ENCODE measurements at regions not wholly inside any gene's neighbourhood (a gene's known extent, or its start where the extent isn't known, plus 50 kb on each side); places are given as distances from the start of the nearest gene placed in this dataset.

DNA sequence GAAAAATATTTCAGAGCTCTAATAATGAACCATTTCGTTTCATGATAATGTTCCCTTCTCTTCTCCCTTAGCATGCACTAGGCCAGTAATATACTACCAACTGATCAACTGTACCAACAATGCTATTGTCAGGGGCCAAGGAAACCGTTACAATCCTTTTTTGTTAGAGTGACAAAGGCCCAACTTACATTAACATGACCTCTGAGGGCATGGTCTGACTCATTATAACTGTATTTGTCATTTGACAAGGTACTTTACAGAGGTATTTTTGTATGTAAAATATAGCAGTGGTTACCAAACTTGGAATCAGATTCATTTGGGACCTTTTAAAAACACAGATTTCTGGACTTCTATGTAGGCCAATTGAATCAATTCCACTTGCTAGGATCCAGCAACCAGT lies 102.6 kb upstream of the RRP15 start:
- no peaks in the 10 kb centered on the region for H3K36me3 Mint-ChIP-seq (ENCODE audit: low read depth)
- H3K36me3 ChIP-seq (ENCODE audit: control insufficient read depth, insufficient read depth, low read length) = no peaks in the 10 kb centered on the region
- peaks cover 32% of the 10 kb centered on the region for H3K4me1 Mint-ChIP-seq
- H3K4me3 ChIP-seq (ENCODE audit: low read length) = no peak overlapping the region
- no peaks in the 10 kb centered on the region for H3K27me3 ChIP-seq (ENCODE audit: control insufficient read depth, insufficient read depth, low read length, poor library complexity, severe bottlenecking)
- H3K27ac Mint-ChIP-seq = no peak overlapping the region
- H3K27me3 Mint-ChIP-seq (ENCODE audit: insufficient read depth) = peaks cover 12% of the 10 kb centered on the region
- H3K4me1 ChIP-seq (ENCODE audit: control insufficient read depth, insufficient read depth, low read length) = peaks cover 10% of the 10 kb centered on the region
- no peak overlapping the region for H3K27ac ChIP-seq (ENCODE audit: low read depth, low read length)
- no peak overlapping the region for H3K9ac ChIP-seq (ENCODE audit: extremely low read depth, low read length, poor library complexity, severe bottlenecking)
- WGBS, 2 experiments (ENCODE audit: insufficient coverage in 1 of 2, insufficient read length in 1 of 2) = 90 to 100% methylated on average over 2 of the region's 2 CpGs
- H3K9me3 ChIP-seq (ENCODE audit: control insufficient read depth, low read length) = no peaks in the 10 kb centered on the region
- H3K9me3 Mint-ChIP-seq = no peaks in the 10 kb centered on the region
- no peak overlapping the region for H3K4me3 Mint-ChIP-seq
- TF ChIP-seq, protein P1, sequence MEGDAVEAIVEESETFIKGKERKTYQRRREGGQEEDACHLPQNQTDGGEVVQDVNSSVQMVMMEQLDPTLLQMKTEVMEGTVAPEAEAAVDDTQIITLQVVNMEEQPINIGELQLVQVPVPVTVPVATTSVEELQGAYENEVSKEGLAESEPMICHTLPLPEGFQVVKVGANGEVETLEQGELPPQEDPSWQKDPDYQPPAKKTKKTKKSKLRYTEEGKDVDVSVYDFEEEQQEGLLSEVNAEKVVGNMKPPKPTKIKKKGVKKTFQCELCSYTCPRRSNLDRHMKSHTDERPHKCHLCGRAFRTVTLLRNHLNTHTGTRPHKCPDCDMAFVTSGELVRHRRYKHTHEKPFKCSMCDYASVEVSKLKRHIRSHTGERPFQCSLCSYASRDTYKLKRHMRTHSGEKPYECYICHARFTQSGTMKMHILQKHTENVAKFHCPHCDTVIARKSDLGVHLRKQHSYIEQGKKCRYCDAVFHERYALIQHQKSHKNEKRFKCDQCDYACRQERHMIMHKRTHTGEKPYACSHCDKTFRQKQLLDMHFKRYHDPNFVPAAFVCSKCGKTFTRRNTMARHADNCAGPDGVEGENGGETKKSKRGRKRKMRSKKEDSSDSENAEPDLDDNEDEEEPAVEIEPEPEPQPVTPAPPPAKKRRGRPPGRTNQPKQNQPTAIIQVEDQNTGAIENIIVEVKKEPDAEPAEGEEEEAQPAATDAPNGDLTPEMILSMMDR (conservative IDR thresholded peaks at IDR 0.05) = no peak
- no peak for DNase-seq

GRCh38 chr1:218200979-218201378 lies 84.1 kb upstream of the RRP15 start:
- Histone ChIP-seq H3K4me3 (ENCODE audit: low read length) (no peak overlapping the region), H3K9ac (ENCODE audit: extremely low read depth, low read length, poor library complexity, severe bottlenecking) (no peak overlapping the region), H3K4me1 (ENCODE audit: control insufficient read depth, insufficient read depth, low read length) (no peaks in the 10 kb centered on the region), H3K27me3 (ENCODE audit: control insufficient read depth, insufficient read depth, low read length, poor library complexity, severe bottlenecking) (no peaks in the 10 kb centered on the region), H3K36me3 (ENCODE audit: control insufficient read depth, insufficient read depth, low read length) (no peaks in the 10 kb centered on the region), H3K27ac (ENCODE audit: low read depth, low read length) (no peak overlapping the region), H3K9me3 (ENCODE audit: control insufficient read depth, low read length) (no peaks in the 10 kb centered on the region)
- H3K4me1 Mint-ChIP-seq = peaks cover 2% of the 10 kb centered on the region
- 62 to 94% methylated on average over 2 to 3 of the region's 3 CpGs for WGBS, 2 experiments (ENCODE audit: insufficient coverage in 1 of 2, insufficient read length in 1 of 2)
- H3K27ac Mint-ChIP-seq = no peak overlapping the region
- no peaks in the 10 kb centered on the region for H3K36me3 Mint-ChIP-seq (ENCODE audit: low read depth)
- H3K4me3 Mint-ChIP-seq = no peak overlapping the region
- TF ChIP-seq, protein P1 (conservative IDR thresholded peaks at IDR 0.05) = no peak
- no peaks in the 10 kb centered on the region for H3K27me3 Mint-ChIP-seq (ENCODE audit: insufficient read depth)
- no peaks in the 10 kb centered on the region for H3K9me3 Mint-ChIP-seq
- DNase-seq = no peak

GRCh38 chr1:218201601-218202000 lies 83.5 kb upstream of the RRP15 start:
- WGBS, 2 experiments (ENCODE audit: insufficient coverage in 1 of 2, insufficient read length in 1 of 2) = 95 to 100% methylated on average over 1 of the region's 1 CpG
- Histone ChIP-seq H3K4me1 (ENCODE audit: control insufficient read depth, insufficient read depth, low read length) (no peaks in the 10 kb centered on the region), H3K9me3 (ENCODE audit: control insufficient read depth, low read length) (no peaks in the 10 kb centered on the region), H3K27ac (ENCODE audit: low read depth, low read length) (no peak overlapping the region), H3K4me3 (ENCODE audit: low read length) (no peak overlapping the region), H3K9ac (ENCODE audit: extremely low read depth, low read length, poor library complexity, severe bottlenecking) (no peak overlapping the region), H3K27me3 (ENCODE audit: control insufficient read depth, insufficient read depth, low read length, poor library complexity, severe bottlenecking) (no peaks in the 10 kb centered on the region), H3K36me3 (ENCODE audit: control insufficient read depth, insufficient read depth, low read length) (no peaks in the 10 kb centered on the region)
- H3K27me3 Mint-ChIP-seq (ENCODE audit: insufficient read depth) = no peaks in the 10 kb centered on the region
- TF ChIP-seq, protein P1 (conservative IDR thresholded peaks at IDR 0.05) = no peak
- peaks cover 2% of the 10 kb centered on the region for H3K4me1 Mint-ChIP-seq
- H3K4me3 Mint-ChIP-seq = no peak overlapping the region
- H3K9me3 Mint-ChIP-seq = no peaks in the 10 kb centered on the region
- DNase-seq = no peak
- no peak overlapping the region for H3K27ac Mint-ChIP-seq
- H3K36me3 Mint-ChIP-seq (ENCODE audit: low read depth) = no peaks in the 10 kb centered on the region

Data from endodermal cell (in vitro differentiated cells).